ELF-1 (cell line): ENCODE measurements at regions not wholly inside any gene's neighbourhood (a gene's known extent, or its start where the extent isn't known, plus 50 kb on each side); places are given as distances from the start of the nearest gene placed in this dataset.

ENCODE experiments used
- DNase-seq: peaks from one replicate; pipeline ENCODE4 v3.0.0-alpha.2; 2016; ENCODE audit warnings: low read depth, low spot score

GRCh38 chr17:73952480-73953205 lies 250.8 kb upstream of the RPL38 start:
- DNase-seq = peak; percentile 68

GRCh38 chr17:73953206-73954033 lies 250.1 kb upstream of the RPL38 start:
- DNase-seq = no peak

GRCh38 chr17:73954951-73955350 lies 248.5 kb upstream of the RPL38 start:
- DNase-seq = no peak

- no peak for DNase-seq
These were observed 247.9 kb upstream of the RPL38 start for GRCh38 chr17:73955616-73956015.

- DNase-seq = no peak
These were observed 247.3 kb upstream of the RPL38 start for GRCh38 chr17:73956169-73956568.

GRCh38 chr17:73956595-73957465 lies 246.6 kb upstream of the RPL38 start:
- DNase-seq = peak; percentile 95

GRCh38 chr17:73957564-73957963 lies 245.9 kb upstream of the RPL38 start:
- DNase-seq = no peak

GRCh38 chr17:73958453-73958852 lies 245.0 kb upstream of the RPL38 start:
- DNase-seq = no peak

GRCh38 chr17:73960469-73960868 lies 243.0 kb upstream of the RPL38 start:
- DNase-seq = no peak

- DNase-seq = no peak
These were observed 241.2 kb upstream of the RPL38 start for GRCh38 chr17:73962308-73962707.

- no peak for DNase-seq
These were observed 234.8 kb upstream of the RPL38 start for GRCh38 chr17:73968680-73969079.

GRCh38 chr17:73969956-73970355 lies 233.5 kb upstream of the RPL38 start:
- no peak for DNase-seq

- DNase-seq = no peak
These were observed 232.4 kb upstream of the RPL38 start for GRCh38 chr17:73971127-73971526.

GRCh38 chr17:73972056-73972455 lies 231.4 kb upstream of the RPL38 start:
- no peak for DNase-seq

GRCh38 chr17:73972901-73973300 lies 230.6 kb upstream of the RPL38 start:
- no peak for DNase-seq

- DNase-seq = no peak
These were observed 229.7 kb upstream of the RPL38 start for GRCh38 chr17:73973586-73974409.

GRCh38 chr17:73974536-73974935 lies 228.9 kb upstream of the RPL38 start:
- DNase-seq = peak; percentile 50

GRCh38 chr17:73976147-73976546 lies 227.3 kb upstream of the RPL38 start:
- DNase-seq = peak; percentile 33

- no peak for DNase-seq
These were observed 226.6 kb upstream of the RPL38 start for GRCh38 chr17:73976676-73977521.

- DNase-seq = no peak
These were observed 223.0 kb upstream of the RPL38 start for GRCh38 chr17:73980517-73980916.
